ENCODE measurements at regions not wholly inside any gene's neighbourhood (a gene's known extent, or its start where the extent isn't known, plus 50 kb on each side); places are given as distances from the start of the nearest gene placed in this dataset.

GRCh38 chr9:25374281-25374680, 304.0 kb downstream of the TUSC1 start:
- 70 to 81% (median 77%) methylated on average over 1 of the region's 1 CpG for WGBS, 5 donors
- intact Hi-C loops (cut with DNase I; ENCODE audit: low total_unique reads), result no loop called here
- H3K27ac ChIP-seq, result no peak overlapping the region
- TF ChIP-seq POLR2AphosphoS5 (IDR thresholded peaks at IDR 0.05), result no peak
- no peak for TF ChIP-seq CTCF (IDR thresholded peaks at IDR 0.05 in 8 of 11, conservative IDR thresholded peaks at IDR 0.05 in 3 of 11)
- no peak for TF ChIP-seq POLR2A (IDR thresholded peaks at IDR 0.05)
- no peaks in the 10 kb centered on the region for H3K4me1 ChIP-seq
- no peak for DNase-seq
- no peaks in the 10 kb centered on the region for H3K27me3 ChIP-seq (replicated peaks in 1 of 7)
- H3K36me3 ChIP-seq, result no peaks in the 10 kb centered on the region
- no peak overlapping the region for H3K4me3 ChIP-seq
- H3K9me3 ChIP-seq, result peaks cover 0 to 23% (median 9%) of the 10 kb centered on the region in 8 donors

- TF ChIP-seq CTCF (IDR thresholded peaks at IDR 0.05 in 8 of 11, conservative IDR thresholded peaks at IDR 0.05 in 3 of 11), result no peak
- no peak for TF ChIP-seq POLR2A (IDR thresholded peaks at IDR 0.05)
- TF ChIP-seq POLR2AphosphoS5 (IDR thresholded peaks at IDR 0.05), result no peak
- DNase-seq, result no peak
- 69 to 85% (median 77%) methylated on average over 1 of the region's 1 CpG for WGBS, 5 donors
- no peaks in the 10 kb centered on the region for H3K4me1 ChIP-seq
- H3K36me3 ChIP-seq, result no peaks in the 10 kb centered on the region
- H3K9me3 ChIP-seq, result peaks cover 0 to 6% (median 2%) of the 10 kb centered on the region in 8 donors
- intact Hi-C loops (cut with DNase I; ENCODE audit: low total_unique reads), result no loop called here
- H3K4me3 ChIP-seq, result no peak overlapping the region
- no peaks in the 10 kb centered on the region for H3K27me3 ChIP-seq (replicated peaks in 1 of 7)
- H3K27ac ChIP-seq, result no peak overlapping the region
Measured at GRCh38 chr9:25366906-25367305, 311.3 kb downstream of the TUSC1 start.

- Histone ChIP-seq H3K4me3 (no peak overlapping the region), H3K4me1 (no peaks in the 10 kb centered on the region), H3K27me3 (replicated peaks in 1 of 7) (no peaks in the 10 kb centered on the region), H3K27ac (no peak overlapping the region), H3K36me3 (no peaks in the 10 kb centered on the region), H3K9me3 (peaks cover 0 to 31% (median 19%) of the 10 kb centered on the region in 8 donors)
- WGBS, 5 donors, result 54 to 72% (median 64%) methylated on average over 1 of the region's 1 CpG
- no peak for TF ChIP-seq CTCF (IDR thresholded peaks at IDR 0.05 in 8 of 11, conservative IDR thresholded peaks at IDR 0.05 in 3 of 11)
- TF ChIP-seq POLR2AphosphoS5 (IDR thresholded peaks at IDR 0.05), result no peak
- no peak for TF ChIP-seq POLR2A (IDR thresholded peaks at IDR 0.05)
- intact Hi-C loops (cut with DNase I; ENCODE audit: low total_unique reads), result no loop called here
- no peak for DNase-seq
Measured at GRCh38 chr9:25353783-25354182, 324.5 kb downstream of the TUSC1 start.

- Histone ChIP-seq H3K27me3 (replicated peaks in 1 of 7) (no peaks in the 10 kb centered on the region), H3K36me3 (no peaks in the 10 kb centered on the region), H3K9me3 (peaks cover 0 to 5% (median 0%) of the 10 kb centered on the region in 8 donors), H3K4me3 (no peak overlapping the region), H3K4me1 (no peaks in the 10 kb centered on the region), H3K27ac (no peak overlapping the region)
- 86 to 89% (median 88%) methylated on average over 2 of the region's 2 CpGs for WGBS, 5 donors
- DNase-seq, result no peak
- intact Hi-C loops (cut with DNase I; ENCODE audit: low total_unique reads), result no loop called here
- no peak for TF ChIP-seq CTCF (IDR thresholded peaks at IDR 0.05 in 8 of 11, conservative IDR thresholded peaks at IDR 0.05 in 3 of 11)
- no peak for TF ChIP-seq POLR2A (IDR thresholded peaks at IDR 0.05)
- TF ChIP-seq POLR2AphosphoS5 (IDR thresholded peaks at IDR 0.05), result no peak
Measured at GRCh38 chr9:25350011-25350410, 328.2 kb downstream of the TUSC1 start.

Measured in spleen (tissue), 11 donors.